ENCODE measurements at regions not wholly inside any gene's neighbourhood (a gene's known extent, or its start where the extent isn't known, plus 50 kb on each side); places are given as distances from the start of the nearest gene placed in this dataset.

DNA sequence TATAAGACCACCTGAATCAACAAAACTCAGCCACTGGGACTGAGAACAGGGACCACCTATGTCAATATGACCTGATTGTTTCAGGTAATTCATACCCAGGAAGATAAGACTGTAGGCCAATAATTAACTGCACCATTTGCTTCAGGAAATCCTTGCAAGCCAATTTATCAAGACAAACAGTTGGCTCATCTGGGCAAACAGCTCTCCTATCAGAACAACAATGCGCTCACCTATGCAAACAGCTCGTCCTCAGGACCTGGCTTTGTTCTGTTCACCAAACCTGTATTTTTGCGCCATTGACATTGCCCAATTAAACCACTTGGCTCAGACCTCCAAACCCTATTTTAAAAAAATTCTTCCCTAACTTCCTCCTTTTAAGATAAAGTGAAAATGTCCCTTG is 92.3 kb upstream of the MARCHF11 start:
- DNase-seq (ENCODE audit: insufficient read length, low spot score, missing footprints) = no peak
- no peaks in the 10 kb centered on the region for H3K79me2 ChIP-seq (ENCODE audit: insufficient read depth, low read length)
- no peak overlapping the region for H3K27ac ChIP-seq (ENCODE audit: low read depth, low read length)
- no peaks in the 10 kb centered on the region for H3K27me3 ChIP-seq (ENCODE audit: insufficient read depth, low read length)
- H4K20me1 ChIP-seq (ENCODE audit: insufficient read depth, low read length) = no peaks in the 10 kb centered on the region
- H3K4me1 ChIP-seq (ENCODE audit: insufficient read depth, low read length) = no peaks in the 10 kb centered on the region
- no peaks in the 10 kb centered on the region for H3K36me3 ChIP-seq (ENCODE audit: insufficient read depth, low read length)
- no peak overlapping the region for H3K4me2 ChIP-seq (ENCODE audit: insufficient read depth, low read length)
- TF ChIP-seq, protein P1, sequence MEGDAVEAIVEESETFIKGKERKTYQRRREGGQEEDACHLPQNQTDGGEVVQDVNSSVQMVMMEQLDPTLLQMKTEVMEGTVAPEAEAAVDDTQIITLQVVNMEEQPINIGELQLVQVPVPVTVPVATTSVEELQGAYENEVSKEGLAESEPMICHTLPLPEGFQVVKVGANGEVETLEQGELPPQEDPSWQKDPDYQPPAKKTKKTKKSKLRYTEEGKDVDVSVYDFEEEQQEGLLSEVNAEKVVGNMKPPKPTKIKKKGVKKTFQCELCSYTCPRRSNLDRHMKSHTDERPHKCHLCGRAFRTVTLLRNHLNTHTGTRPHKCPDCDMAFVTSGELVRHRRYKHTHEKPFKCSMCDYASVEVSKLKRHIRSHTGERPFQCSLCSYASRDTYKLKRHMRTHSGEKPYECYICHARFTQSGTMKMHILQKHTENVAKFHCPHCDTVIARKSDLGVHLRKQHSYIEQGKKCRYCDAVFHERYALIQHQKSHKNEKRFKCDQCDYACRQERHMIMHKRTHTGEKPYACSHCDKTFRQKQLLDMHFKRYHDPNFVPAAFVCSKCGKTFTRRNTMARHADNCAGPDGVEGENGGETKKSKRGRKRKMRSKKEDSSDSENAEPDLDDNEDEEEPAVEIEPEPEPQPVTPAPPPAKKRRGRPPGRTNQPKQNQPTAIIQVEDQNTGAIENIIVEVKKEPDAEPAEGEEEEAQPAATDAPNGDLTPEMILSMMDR (IDR thresholded peaks at IDR 0.05; ENCODE audit: extremely low read depth, low read depth, low read length) = no peak
- H3K9me3 ChIP-seq (ENCODE audit: low read depth, low read length) = no peaks in the 10 kb centered on the region
- no peak overlapping the region for H3K4me3 ChIP-seq (ENCODE audit: insufficient read depth, low read length)
- H2AFZ ChIP-seq (ENCODE audit: low read length) = no peak overlapping the region

DNA sequence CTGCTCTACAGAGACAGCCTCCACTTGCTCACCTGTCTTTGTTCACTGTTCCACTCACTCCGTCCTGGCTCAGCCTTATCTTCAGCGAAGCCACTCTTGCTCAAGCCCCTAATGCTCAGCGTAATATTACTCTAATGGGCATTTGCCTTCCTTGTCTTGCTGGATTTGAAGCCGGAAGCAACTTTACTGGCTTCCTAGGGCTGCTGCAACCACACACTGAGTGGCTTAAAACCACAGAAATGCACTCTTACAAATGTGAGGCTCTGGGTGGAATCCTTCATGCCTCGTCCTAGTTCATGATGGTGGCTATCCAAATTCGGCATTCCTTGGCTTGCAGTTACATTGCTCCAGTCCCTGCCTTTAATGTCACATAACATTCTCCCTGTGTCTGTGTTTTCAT is 85.5 kb upstream of the MARCHF11 start:
- DNase-seq (ENCODE audit: insufficient read length, low spot score, missing footprints) = no peak
- no peaks in the 10 kb centered on the region for H3K79me2 ChIP-seq (ENCODE audit: insufficient read depth, low read length)
- H3K4me1 ChIP-seq (ENCODE audit: insufficient read depth, low read length) = no peaks in the 10 kb centered on the region
- H3K36me3 ChIP-seq (ENCODE audit: insufficient read depth, low read length) = no peaks in the 10 kb centered on the region
- TF ChIP-seq, protein P1 (IDR thresholded peaks at IDR 0.05; ENCODE audit: extremely low read depth, low read depth, low read length) = no peak
- no peak overlapping the region for H3K4me2 ChIP-seq (ENCODE audit: insufficient read depth, low read length)
- H3K27ac ChIP-seq (ENCODE audit: low read depth, low read length) = no peak overlapping the region
- no peaks in the 10 kb centered on the region for H3K27me3 ChIP-seq (ENCODE audit: insufficient read depth, low read length)
- no peaks in the 10 kb centered on the region for H3K9me3 ChIP-seq (ENCODE audit: low read depth, low read length)
- no peaks in the 10 kb centered on the region for H4K20me1 ChIP-seq (ENCODE audit: insufficient read depth, low read length)
- H3K4me3 ChIP-seq (ENCODE audit: insufficient read depth, low read length) = no peak overlapping the region
- H2AFZ ChIP-seq (ENCODE audit: low read length) = no peak overlapping the region

DNA sequence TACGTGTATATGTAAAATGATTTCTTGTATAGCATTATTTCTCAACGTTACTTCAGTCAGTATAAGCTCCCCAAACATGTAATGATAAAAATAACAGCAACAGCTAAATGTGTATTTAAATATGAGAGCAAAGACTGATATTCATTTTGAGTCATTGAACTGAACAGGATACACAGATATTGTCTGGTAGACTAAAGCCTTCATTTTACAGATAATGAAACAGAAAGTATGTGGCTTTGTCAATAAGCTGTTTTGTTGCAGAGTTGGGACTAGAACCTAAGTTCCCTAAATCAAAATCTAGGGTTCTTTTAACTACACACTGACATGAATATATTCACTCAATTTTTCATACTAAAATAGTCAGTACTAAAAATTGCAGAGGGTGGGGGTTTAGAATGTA is 80.4 kb upstream of the MARCHF11 start:
- Histone ChIP-seq H3K9me3 (ENCODE audit: low read depth, low read length) (no peaks in the 10 kb centered on the region), H3K4me3 (ENCODE audit: insufficient read depth, low read length) (no peak overlapping the region), H3K27ac (ENCODE audit: low read depth, low read length) (no peak overlapping the region), H3K79me2 (ENCODE audit: insufficient read depth, low read length) (no peaks in the 10 kb centered on the region), H3K36me3 (ENCODE audit: insufficient read depth, low read length) (no peaks in the 10 kb centered on the region), H3K27me3 (ENCODE audit: insufficient read depth, low read length) (no peaks in the 10 kb centered on the region), H2AFZ (ENCODE audit: low read length) (no peak overlapping the region), H3K4me1 (ENCODE audit: insufficient read depth, low read length) (no peaks in the 10 kb centered on the region), H3K4me2 (ENCODE audit: insufficient read depth, low read length) (no peak overlapping the region), H4K20me1 (ENCODE audit: insufficient read depth, low read length) (no peaks in the 10 kb centered on the region)
- DNase-seq (ENCODE audit: insufficient read length, low spot score, missing footprints) = no peak
- TF ChIP-seq, protein P1 (IDR thresholded peaks at IDR 0.05; ENCODE audit: extremely low read depth, low read depth, low read length) = no peak

DNA sequence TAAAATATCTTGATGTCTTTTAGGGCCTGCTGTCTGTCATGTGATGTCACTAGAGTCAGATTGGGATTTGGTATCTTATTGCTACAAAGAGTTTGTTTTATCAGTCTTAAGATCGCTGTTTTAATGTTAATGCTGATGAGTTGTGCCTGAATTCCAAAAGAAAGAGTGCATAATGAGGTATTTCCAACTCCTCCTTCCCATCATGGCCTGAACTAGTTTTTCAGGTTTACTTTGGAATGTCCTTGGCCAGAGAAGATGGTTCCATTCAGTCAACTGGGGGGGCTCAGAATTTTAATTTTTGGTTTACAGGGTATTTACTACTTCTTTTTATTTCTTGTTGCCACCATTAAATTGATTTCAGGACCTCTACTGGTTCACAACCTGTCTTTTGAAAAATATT is 74.3 kb upstream of the MARCHF11 start:
- Histone ChIP-seq H3K79me2 (ENCODE audit: insufficient read depth, low read length) (no peaks in the 10 kb centered on the region), H4K20me1 (ENCODE audit: insufficient read depth, low read length) (no peaks in the 10 kb centered on the region), H3K36me3 (ENCODE audit: insufficient read depth, low read length) (no peaks in the 10 kb centered on the region), H3K27me3 (ENCODE audit: insufficient read depth, low read length) (no peaks in the 10 kb centered on the region), H3K4me3 (ENCODE audit: insufficient read depth, low read length) (no peak overlapping the region), H2AFZ (ENCODE audit: low read length) (no peak overlapping the region), H3K9me3 (ENCODE audit: low read depth, low read length) (no peaks in the 10 kb centered on the region), H3K27ac (ENCODE audit: low read depth, low read length) (no peak overlapping the region), H3K4me1 (ENCODE audit: insufficient read depth, low read length) (no peaks in the 10 kb centered on the region), H3K4me2 (ENCODE audit: insufficient read depth, low read length) (no peak overlapping the region)
- DNase-seq (ENCODE audit: insufficient read length, low spot score, missing footprints) = no peak
- TF ChIP-seq, protein P1 (IDR thresholded peaks at IDR 0.05; ENCODE audit: extremely low read depth, low read depth, low read length) = no peak
